OCI-LY3 (cell line): ENCODE measurements at regions not wholly inside any gene's neighbourhood (a gene's known extent, or its start where the extent isn't known, plus 50 kb on each side); places are given as distances from the start of the nearest gene placed in this dataset.

Experiments
- H2AFZ ChIP-seq: fragments of 200-600, 300-600 bp; shearing (Covaris generic); 2 replicates; pipeline ENCODE4 v1.6.0; 2014; ENCODE audit warnings: antibody characterized with exemption, low read depth, low read length
- H3K27ac ChIP-seq: fragments of 200-600, 300-600 bp; sonication (generic); 2 replicates; pipeline ENCODE4 v1.5.1; 2014; ENCODE audit warnings: mild to moderate bottlenecking, low read length, moderate library complexity, mixed read lengths
- H3K27me3 ChIP-seq: fragments of 200-600, 300-600 bp; sonication (generic); 2 replicates; pipeline ENCODE4 v1.6.1; 2014; ENCODE audit warnings: low read depth, low read length, mixed read lengths
- H3K36me3 ChIP-seq: fragments of 200-600, 300-600 bp; sonication (generic); replicated peaks from 2 replicates; pipeline ENCODE3; 2014; ENCODE audit warnings: low read depth, low read length, mixed read lengths
- H3K4me1 ChIP-seq: fragments of 300-600, 200-600 bp; sonication (generic); 2 replicates; pipeline ENCODE4 v1.6.1; 2014; ENCODE audit warnings: low read length, mixed read lengths
- H3K4me2 ChIP-seq: fragments of 200-600, 300-600 bp; sonication (generic); 2 replicates; pipeline ENCODE4 v1.6.1; 2014; ENCODE audit warnings: low read length, mixed read lengths
- H3K4me3 ChIP-seq: fragments of 300-600, 200-600 bp; sonication (generic); 2 replicates; pipeline ENCODE4 v1.5.1; 2014; ENCODE audit warnings: antibody characterized with exemption, mild to moderate bottlenecking, low read length, moderate library complexity
- H3K79me2 ChIP-seq: fragments of 300-600, 200-600 bp; shearing (Covaris generic); 2 replicates; pipeline ENCODE4 v1.6.1; 2014; ENCODE audit warnings: mild to moderate bottlenecking, low read length, mixed read lengths
- H3K9ac ChIP-seq: fragments of 300-600, 200-600 bp; shearing (Covaris generic); 2 replicates; pipeline ENCODE4 v1.6.0; 2014; ENCODE audit warnings: mild to moderate bottlenecking, low read length, moderate library complexity
- H3K9me3 ChIP-seq: fragments of 200-600, 300-600 bp; shearing (Covaris generic); 2 replicates; pipeline ENCODE4 v1.6.1; 2014; ENCODE audit warnings: low read length, mixed read lengths; ENCODE audit not compliant: insufficient read depth
- H4K20me1 ChIP-seq: fragments of 200-600, 300-600 bp; sonication (generic); 2 replicates; pipeline ENCODE4 v1.6.1; 2016; ENCODE audit warnings: low read length, mixed read lengths; ENCODE audit not compliant: insufficient read depth
- CTCF ChIP-seq: fragments of 200-600, 300-600 bp; sonication (generic); IDR thresholded peaks from 2 replicates; pipeline ENCODE4 v1.5.1; 2014; ENCODE audit warnings: antibody characterized with exemption, low read length, low read depth
- EZH2phosphoT487 ChIP-seq: fragments of 200-600 bp; shearing (Covaris generic); IDR thresholded peaks from 2 replicates; pipeline ENCODE4 v1.6.1; 2018; ENCODE audit warnings: antibody characterized with exemption, mixed run types, low read depth

GRCh38 chr2:220575963-220576362 is 948.5 kb downstream of the SLC4A3 start:
- Histone ChIP-seq H2AFZ (no peak overlapping the region), H4K20me1 (no peaks in the 10 kb centered on the region), H3K9ac (no peak overlapping the region), H3K27ac (no peak overlapping the region), H3K4me3 (no peak overlapping the region), H3K79me2 (no peaks in the 10 kb centered on the region), H3K27me3 (no peaks in the 10 kb centered on the region), H3K4me1 (peaks cover 16% of the 10 kb centered on the region), H3K36me3 (peaks cover 4% of the 10 kb centered on the region), H3K9me3 (no peaks in the 10 kb centered on the region), H3K4me2 (no peak overlapping the region)
- TF ChIP-seq CTCF (no peak), EZH2phosphoT487 (no peak)

- H3K9ac ChIP-seq, result no peak overlapping the region
- no peak overlapping the region for H3K4me2 ChIP-seq
- no peak for TF ChIP-seq CTCF
- H3K27me3 ChIP-seq, result no peaks in the 10 kb centered on the region
- H3K9me3 ChIP-seq, result no peaks in the 10 kb centered on the region
- H3K27ac ChIP-seq, result no peak overlapping the region
- no peak overlapping the region for H3K4me3 ChIP-seq
- H4K20me1 ChIP-seq, result no peaks in the 10 kb centered on the region
- H3K79me2 ChIP-seq, result no peaks in the 10 kb centered on the region
- no peak overlapping the region for H2AFZ ChIP-seq
- H3K36me3 ChIP-seq, result peaks cover 2% of the 10 kb centered on the region
- H3K4me1 ChIP-seq, result peaks cover 11% of the 10 kb centered on the region
Measured at GRCh38 chr2:220579452-220579851, 952.0 kb downstream of the SLC4A3 start.

- Histone ChIP-seq H3K4me2 (no peak overlapping the region), H2AFZ (no peak overlapping the region), H4K20me1 (no peaks in the 10 kb centered on the region), H3K27me3 (no peaks in the 10 kb centered on the region), H3K4me1 (peaks cover 11% of the 10 kb centered on the region), H3K79me2 (no peaks in the 10 kb centered on the region), H3K36me3 (no peaks in the 10 kb centered on the region), H3K4me3 (no peak overlapping the region), H3K27ac (no peak overlapping the region), H3K9ac (no peak overlapping the region), H3K9me3 (no peaks in the 10 kb centered on the region)
- TF ChIP-seq EZH2phosphoT487 (no peak), CTCF (no peak)
Measured at GRCh38 chr2:220580113-220580512, 952.7 kb downstream of the SLC4A3 start.

GRCh38 chr2:220583725-220584124 is 956.3 kb downstream of the SLC4A3 start:
- TF ChIP-seq EZH2phosphoT487 (no peak), CTCF (no peak)
- no peaks in the 10 kb centered on the region for H4K20me1 ChIP-seq
- H3K4me1 ChIP-seq, result peaks cover 11% of the 10 kb centered on the region
- H3K27me3 ChIP-seq, result no peaks in the 10 kb centered on the region
- H3K4me2 ChIP-seq, result no peak overlapping the region
- H3K79me2 ChIP-seq, result no peaks in the 10 kb centered on the region
- H3K27ac ChIP-seq, result no peak overlapping the region
- no peak overlapping the region for H2AFZ ChIP-seq
- H3K36me3 ChIP-seq, result no peaks in the 10 kb centered on the region
- H3K9me3 ChIP-seq, result no peaks in the 10 kb centered on the region
- no peak overlapping the region for H3K4me3 ChIP-seq
- no peak overlapping the region for H3K9ac ChIP-seq
